ENCODE measurements at regions not wholly inside any gene's neighbourhood (a gene's known extent, or its start where the extent isn't known, plus 50 kb on each side); places are given as distances from the start of the nearest gene placed in this dataset.

- TF ChIP-seq CTCF (optimal IDR thresholded peaks at IDR 0.05 in 1 of 3, IDR thresholded peaks at IDR 0.05 in 1 of 3, conservative IDR thresholded peaks at IDR 0.05 in 1 of 3; ENCODE audit: extremely low read depth in 1 of 3, insufficient read depth in 2 of 3, low read length in 3 of 3) (no peak), EZH2 (IDR thresholded peaks at IDR 0.05; ENCODE audit: low read length) (no peak)
Observed at GRCh38 chr2:18005411-18005810, 126.9 kb downstream of the KCNS3 start.

Data from keratinocyte (primary cell).